Choroid plexus epithelial cell (primary cell): ENCODE measurements at regions not wholly inside any gene's neighbourhood (a gene's known extent, or its start where the extent isn't known, plus 50 kb on each side); places are given as distances from the start of the nearest gene placed in this dataset.

Source experiments
- DNase-seq: peaks from one replicate; pipeline ENCODE4 v3.0.0-alpha.2; 2010; ENCODE audit warnings: low read depth
- H3K4me3 ChIP-seq: 2 replicates; pipeline ENCODE4 v1.5.1; 2011; ENCODE audit warnings: low read depth, mild to moderate bottlenecking, control low read depth, low read length, moderate library complexity
- TF ChIP-seq, protein P1 (sequence below): conservative IDR thresholded peaks from 2 replicates; pipeline ENCODE4 v1.5.1; 2011; ENCODE audit warnings: low read depth, mild to moderate bottlenecking, control low read depth, inconsistent platforms, low read length, moderate library complexity

- H3K4me3 ChIP-seq = no peak overlapping the region
- TF ChIP-seq, protein P1, sequence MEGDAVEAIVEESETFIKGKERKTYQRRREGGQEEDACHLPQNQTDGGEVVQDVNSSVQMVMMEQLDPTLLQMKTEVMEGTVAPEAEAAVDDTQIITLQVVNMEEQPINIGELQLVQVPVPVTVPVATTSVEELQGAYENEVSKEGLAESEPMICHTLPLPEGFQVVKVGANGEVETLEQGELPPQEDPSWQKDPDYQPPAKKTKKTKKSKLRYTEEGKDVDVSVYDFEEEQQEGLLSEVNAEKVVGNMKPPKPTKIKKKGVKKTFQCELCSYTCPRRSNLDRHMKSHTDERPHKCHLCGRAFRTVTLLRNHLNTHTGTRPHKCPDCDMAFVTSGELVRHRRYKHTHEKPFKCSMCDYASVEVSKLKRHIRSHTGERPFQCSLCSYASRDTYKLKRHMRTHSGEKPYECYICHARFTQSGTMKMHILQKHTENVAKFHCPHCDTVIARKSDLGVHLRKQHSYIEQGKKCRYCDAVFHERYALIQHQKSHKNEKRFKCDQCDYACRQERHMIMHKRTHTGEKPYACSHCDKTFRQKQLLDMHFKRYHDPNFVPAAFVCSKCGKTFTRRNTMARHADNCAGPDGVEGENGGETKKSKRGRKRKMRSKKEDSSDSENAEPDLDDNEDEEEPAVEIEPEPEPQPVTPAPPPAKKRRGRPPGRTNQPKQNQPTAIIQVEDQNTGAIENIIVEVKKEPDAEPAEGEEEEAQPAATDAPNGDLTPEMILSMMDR = no peak
- DNase-seq = peak; percentile 12
Observed at GRCh38 chr12:84572196-84572595, 340.4 kb downstream of the SLC6A15 start.

DNA sequence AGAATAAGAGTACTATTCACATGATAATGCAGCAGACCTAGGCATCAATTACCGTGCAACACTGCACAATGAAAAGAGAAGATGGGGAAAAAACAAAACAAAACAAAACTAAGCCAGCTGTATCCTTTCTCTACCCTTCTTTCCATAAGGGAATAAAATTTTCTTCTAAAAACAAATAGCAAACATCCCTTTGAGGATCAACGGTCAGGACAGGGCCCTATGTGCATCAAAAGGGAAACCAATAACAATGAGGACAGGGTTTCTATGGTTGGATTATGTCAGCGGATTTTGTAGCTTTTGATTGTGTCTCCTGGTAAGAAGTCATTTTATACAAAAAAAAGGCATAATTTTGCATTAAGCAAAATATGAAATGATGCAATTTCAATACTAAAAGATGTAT lies 350.3 kb downstream of the SLC6A15 start:
- no peak for DNase-seq
- H3K4me3 ChIP-seq = no peak overlapping the region
- TF ChIP-seq, protein P1 = no peak

GRCh38 chr12:84561351-84561750 lies 351.2 kb downstream of the SLC6A15 start:
- TF ChIP-seq, protein P1 = no peak
- peak; percentile 13 for DNase-seq
- no peak overlapping the region for H3K4me3 ChIP-seq

DNA sequence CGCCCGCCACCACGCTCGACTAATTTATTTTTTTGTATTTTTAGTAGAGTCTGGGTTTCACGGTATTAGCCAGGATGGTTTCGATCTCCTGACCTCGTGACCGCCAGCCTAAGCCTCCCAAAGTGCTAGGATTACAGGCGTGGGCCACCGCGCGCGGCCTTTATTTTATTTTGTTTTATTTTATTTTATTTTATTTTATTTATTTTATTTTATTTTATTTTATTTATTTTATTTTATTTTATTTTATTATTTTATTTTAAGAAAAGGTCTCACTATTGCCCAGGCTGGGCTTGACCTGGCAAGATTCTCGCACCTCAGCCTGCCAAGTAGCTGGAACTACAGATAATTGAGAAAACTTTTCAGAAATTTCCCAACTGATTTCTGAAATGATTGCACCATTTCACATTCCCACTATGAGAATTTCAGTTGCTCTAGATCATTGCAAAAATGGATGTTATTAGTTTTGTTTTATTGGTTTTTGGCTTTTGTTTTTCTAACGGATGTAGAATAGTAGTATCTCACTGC lies 358.3 kb downstream of the SLC6A15 start:
- DNase-seq = no peak
- H3K4me3 ChIP-seq = no peak overlapping the region
- TF ChIP-seq, protein P1 = no peak

DNA sequence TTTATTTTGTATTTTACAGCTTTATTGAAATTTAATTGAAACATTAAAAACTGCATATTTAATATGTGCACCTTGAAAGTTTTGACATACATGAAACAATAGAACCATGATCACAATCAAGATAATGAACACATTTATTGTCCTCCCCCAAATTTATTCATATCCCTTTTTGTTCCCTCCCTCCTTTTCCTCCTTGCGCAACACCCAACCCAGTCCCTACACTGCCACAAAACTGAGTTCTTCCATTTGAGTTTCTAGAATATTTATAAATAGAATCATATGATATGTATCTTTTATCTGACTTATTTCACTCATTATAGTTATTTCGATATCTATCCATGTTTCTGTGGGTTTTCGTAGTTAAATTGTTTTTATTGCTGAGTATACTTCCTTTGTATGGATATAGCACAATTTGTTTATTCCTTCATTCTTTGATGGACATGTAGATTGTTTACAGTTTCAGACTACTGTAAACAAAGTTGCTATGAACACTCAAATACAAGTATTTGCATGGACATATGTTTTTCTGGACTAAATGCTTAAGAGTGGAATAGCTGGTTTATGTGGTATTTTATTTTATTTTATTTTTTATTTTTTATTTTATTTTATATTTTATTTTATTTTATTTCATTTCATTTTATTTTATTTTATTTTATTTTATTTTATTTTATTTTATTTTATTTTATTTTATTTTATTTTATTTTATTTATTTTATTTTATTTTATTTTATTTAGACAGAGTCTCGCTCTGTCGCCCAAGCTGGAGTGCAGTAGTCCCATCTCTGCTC lies 359.1 kb downstream of the SLC6A15 start:
- H3K4me3 ChIP-seq = no peak overlapping the region
- DNase-seq = no peak
- TF ChIP-seq, protein P1 = no peak

DNA sequence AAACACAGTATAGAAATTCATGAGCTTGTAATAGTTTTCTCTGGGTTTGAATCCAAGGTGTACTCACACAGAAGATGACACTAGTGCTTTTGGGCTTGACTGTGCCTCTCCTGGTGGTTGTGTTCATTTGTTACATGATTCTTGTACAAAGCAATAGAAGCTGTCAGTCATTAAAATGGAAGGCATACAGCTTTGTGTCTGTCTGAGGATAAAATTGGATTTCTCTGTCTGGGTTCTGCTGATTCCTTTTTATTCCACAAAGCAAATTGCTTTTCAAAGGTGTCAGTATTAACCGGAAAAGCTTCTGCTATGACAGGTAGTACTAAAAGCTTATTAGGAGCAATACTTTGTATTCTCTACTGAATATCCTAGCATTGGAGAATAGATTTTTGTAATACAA lies 361.2 kb downstream of the SLC6A15 start:
- no peak for DNase-seq
- TF ChIP-seq, protein P1 = no peak
- H3K4me3 ChIP-seq = no peak overlapping the region

DNA sequence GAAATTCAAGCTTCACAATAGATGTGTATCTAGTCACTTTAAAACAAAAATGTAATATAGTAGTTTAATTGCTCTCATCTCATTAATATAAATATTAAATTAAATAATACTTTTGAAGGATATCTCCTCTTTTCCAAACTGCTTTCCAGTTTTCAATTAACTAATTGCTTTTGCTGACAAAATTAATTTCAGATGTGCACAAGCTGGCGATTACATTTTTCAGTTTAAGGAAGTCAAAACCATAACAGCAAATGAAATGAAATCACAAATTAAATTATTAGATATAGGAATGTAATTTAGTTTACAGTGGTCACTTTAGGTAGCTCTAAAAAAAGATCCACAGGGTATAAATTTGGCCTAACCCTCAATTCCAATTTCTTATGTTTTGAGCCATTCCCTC lies 362.1 kb downstream of the SLC6A15 start:
- DNase-seq = no peak

More for the DNA sequence above, 362.1 kb downstream of the SLC6A15 start:
- no peak overlapping the region for H3K4me3 ChIP-seq
- TF ChIP-seq, protein P1 = no peak
